ENCODE measurements at regions not wholly inside any gene's neighbourhood (a gene's known extent, or its start where the extent isn't known, plus 50 kb on each side); places are given as distances from the start of the nearest gene placed in this dataset.

- peaks cover 3% of the 10 kb centered on the region for H3K4me1 ChIP-seq (replicated peaks)
- WGBS: 52% methylated on average over 3 of the region's 3 CpGs
- H3K27me3 ChIP-seq (replicated peaks; ENCODE audit: insufficient read depth): no peaks in the 10 kb centered on the region
- intact Hi-C loops (cut with DNase I): no loop called here
- H3K4me3 ChIP-seq: no peak overlapping the region
- TF ChIP-seq POLR2AphosphoS5 (IDR thresholded peaks at IDR 0.05): peak; percentile 76
- TF ChIP-seq POLR2A (IDR thresholded peaks at IDR 0.05): no peak
- no peak for TF ChIP-seq CTCF (IDR thresholded peaks at IDR 0.05)
- peak; percentile 50 for DNase-seq (ENCODE audit: low spot score)
- H3K9me3 ChIP-seq: no peaks in the 10 kb centered on the region
- H3K36me3 ChIP-seq: no peaks in the 10 kb centered on the region
- no peak overlapping the region for H3K27ac ChIP-seq
Observed at GRCh38 chr15:35630985-35631384, 85.0 kb upstream of the DPH6 start.

- intact Hi-C loops (cut with DNase I): no loop called here
- peaks cover 3% of the 10 kb centered on the region for H3K4me1 ChIP-seq (replicated peaks)
- no peaks in the 10 kb centered on the region for H3K9me3 ChIP-seq
- H3K36me3 ChIP-seq: no peaks in the 10 kb centered on the region
- no peaks in the 10 kb centered on the region for H3K27me3 ChIP-seq (replicated peaks; ENCODE audit: insufficient read depth)
- WGBS: 97% methylated on average over 3 of the region's 3 CpGs
- no peak for DNase-seq (ENCODE audit: low spot score)
- no peak overlapping the region for H3K27ac ChIP-seq
- H3K4me3 ChIP-seq: no peak overlapping the region
- TF ChIP-seq POLR2A (IDR thresholded peaks at IDR 0.05) (no peak), CTCF (IDR thresholded peaks at IDR 0.05) (no peak), POLR2AphosphoS5 (IDR thresholded peaks at IDR 0.05) (no peak)
Observed at GRCh38 chr15:35633677-35634076, 87.7 kb upstream of the DPH6 start.

GRCh38 chr15:35646790-35647189 lies 100.8 kb upstream of the DPH6 start:
- Histone ChIP-seq H3K4me3 (no peak overlapping the region), H3K36me3 (no peaks in the 10 kb centered on the region), H3K27ac (no peak overlapping the region), H3K9me3 (no peaks in the 10 kb centered on the region), H3K27me3 (replicated peaks; ENCODE audit: insufficient read depth) (no peaks in the 10 kb centered on the region), H3K4me1 (replicated peaks) (no peaks in the 10 kb centered on the region)
- DNase-seq (ENCODE audit: low spot score): no peak
- 59% methylated on average over 1 of the region's 1 CpG for WGBS
- TF ChIP-seq POLR2AphosphoS5 (IDR thresholded peaks at IDR 0.05): peak; percentile 12
- no peak for TF ChIP-seq POLR2A (IDR thresholded peaks at IDR 0.05)
- no peak for TF ChIP-seq CTCF (IDR thresholded peaks at IDR 0.05)
- intact Hi-C loops (cut with DNase I): no loop called here

- no peak for DNase-seq (ENCODE audit: low spot score)
- intact Hi-C loops (cut with DNase I): no loop called here
- Histone ChIP-seq H3K27ac (no peak overlapping the region), H3K4me3 (no peak overlapping the region), H3K4me1 (replicated peaks) (no peaks in the 10 kb centered on the region), H3K36me3 (no peaks in the 10 kb centered on the region), H3K9me3 (no peaks in the 10 kb centered on the region), H3K27me3 (replicated peaks; ENCODE audit: insufficient read depth) (no peaks in the 10 kb centered on the region)
- TF ChIP-seq POLR2AphosphoS5 (IDR thresholded peaks at IDR 0.05) (no peak), CTCF (IDR thresholded peaks at IDR 0.05) (no peak), POLR2A (IDR thresholded peaks at IDR 0.05) (no peak)
Observed at GRCh38 chr15:35647303-35647702, 101.3 kb upstream of the DPH6 start.

GRCh38 chr15:35648941-35649340 lies 103.0 kb upstream of the DPH6 start:
- intact Hi-C loops (cut with DNase I): no loop called here
- DNase-seq (ENCODE audit: low spot score): no peak
- Histone ChIP-seq H3K4me3 (no peak overlapping the region), H3K9me3 (no peaks in the 10 kb centered on the region), H3K4me1 (replicated peaks) (no peaks in the 10 kb centered on the region), H3K27ac (no peak overlapping the region), H3K36me3 (no peaks in the 10 kb centered on the region), H3K27me3 (replicated peaks; ENCODE audit: insufficient read depth) (no peaks in the 10 kb centered on the region)
- TF ChIP-seq CTCF (IDR thresholded peaks at IDR 0.05) (no peak), POLR2A (IDR thresholded peaks at IDR 0.05) (no peak), POLR2AphosphoS5 (IDR thresholded peaks at IDR 0.05) (no peak)
- 85% methylated on average over 5 of the region's 5 CpGs for WGBS

All from prostate gland (tissue), 2 donors.